SU-DHL-6 (cell line): ENCODE measurements at regions not wholly inside any gene's neighbourhood (a gene's known extent, or its start where the extent isn't known, plus 50 kb on each side); places are given as distances from the start of the nearest gene placed in this dataset.

Experiments used
- H2AFZ ChIP-seq: fragments of 200-600 bp; sonication (generic); 2 replicates; pipeline ENCODE4 v1.6.1; 2014; ENCODE audit warnings: low read depth, mild to moderate bottlenecking, moderate library complexity, mixed read lengths, antibody characterized with exemption, low read length; ENCODE audit not compliant: severe bottlenecking
- H3F3A ChIP-seq: fragments of 200-600 bp; shearing (Covaris generic); 2 replicates; pipeline ENCODE4 v1.6.0; 2016; ENCODE audit warnings: antibody characterized with exemption, mild to moderate bottlenecking; ENCODE audit not compliant: insufficient read depth
- H3K27ac ChIP-seq: fragments of 200-600 bp; sonication (generic); 2 replicates; pipeline ENCODE4 v1.5.1; 2016; ENCODE audit warnings: low read depth, mild to moderate bottlenecking, low read length, moderate library complexity, mixed read lengths
- H3K27me3 ChIP-seq: fragments of 200-600 bp; sonication (generic), shearing (Covaris generic); 2 replicates; pipeline ENCODE4 v1.6.0; 2014; ENCODE audit warnings: mild to moderate bottlenecking, low read length
- H3K36me3 ChIP-seq: fragments of 200-600 bp; sonication (generic); 2 replicates; pipeline ENCODE4 v1.6.1; 2014; ENCODE audit warnings: mild to moderate bottlenecking, low read length, mixed read lengths
- H3K4me2 ChIP-seq: fragments of 300-600, 200-600 bp; shearing (Covaris generic), sonication (generic); 2 replicates; pipeline ENCODE4 v1.6.0; 2014; ENCODE audit warnings: low read length, low read depth, mild to moderate bottlenecking; ENCODE audit not compliant: poor library complexity, severe bottlenecking
- H3K4me3 ChIP-seq: fragments of 200-600 bp; sonication (generic); 2 replicates; pipeline ENCODE4 v1.5.1; 2014; ENCODE audit warnings: antibody characterized with exemption, low read length, mild to moderate bottlenecking, mixed read lengths; ENCODE audit not compliant: insufficient read depth, poor library complexity, severe bottlenecking
- H3K79me2 ChIP-seq: fragments of 200-600 bp; sonication (generic); 2 replicates; pipeline ENCODE4 v1.6.1; 2014; ENCODE audit warnings: mild to moderate bottlenecking, low read length, moderate library complexity; ENCODE audit not compliant: insufficient read depth
- H3K9ac ChIP-seq: fragments of 200-600 bp; sonication (generic); 2 replicates; pipeline ENCODE4 v1.7.0; 2014; ENCODE audit warnings: mild to moderate bottlenecking, low read length
- H3K9me2 ChIP-seq: fragments of 200-600 bp; sonication (generic); replicated peaks from 2 replicates; pipeline ENCODE4 v1.6.1; 2014; ENCODE audit warnings: low read length; ENCODE audit not compliant: insufficient read depth
- H3K9me3 ChIP-seq: fragments of 200-600 bp; sonication (generic); 2 replicates; pipeline ENCODE4 v1.6.1; 2014; ENCODE audit warnings: low read length, mixed read lengths; ENCODE audit not compliant: insufficient read depth
- H4K20me1 ChIP-seq: fragments of 200-600 bp; sonication (generic); 2 replicates; pipeline ENCODE4 v1.6.1; 2014; ENCODE audit warnings: low read depth, mild to moderate bottlenecking, antibody characterized with exemption, low read length, moderate library complexity, mixed read lengths
- EZH2phosphoT487 ChIP-seq: fragments of 200-600 bp; sonication (generic), shearing (Covaris generic); conservative IDR thresholded peaks from 2 replicates; pipeline ENCODE4 v1.6.1; 2018; ENCODE audit warnings: mild to moderate bottlenecking, antibody characterized with exemption, low read length, moderate library complexity, mixed read lengths
- TF ChIP-seq, protein P1 (sequence below): fragments of 200-600 bp; sonication (generic); IDR thresholded peaks from one replicate; pipeline ENCODE4 v1.5.1; 2017; ENCODE audit warnings: antibody characterized with exemption, mild to moderate bottlenecking, low read length, moderate library complexity; ENCODE audit not compliant: insufficient read depth, poor library complexity, severe bottlenecking

DNA sequence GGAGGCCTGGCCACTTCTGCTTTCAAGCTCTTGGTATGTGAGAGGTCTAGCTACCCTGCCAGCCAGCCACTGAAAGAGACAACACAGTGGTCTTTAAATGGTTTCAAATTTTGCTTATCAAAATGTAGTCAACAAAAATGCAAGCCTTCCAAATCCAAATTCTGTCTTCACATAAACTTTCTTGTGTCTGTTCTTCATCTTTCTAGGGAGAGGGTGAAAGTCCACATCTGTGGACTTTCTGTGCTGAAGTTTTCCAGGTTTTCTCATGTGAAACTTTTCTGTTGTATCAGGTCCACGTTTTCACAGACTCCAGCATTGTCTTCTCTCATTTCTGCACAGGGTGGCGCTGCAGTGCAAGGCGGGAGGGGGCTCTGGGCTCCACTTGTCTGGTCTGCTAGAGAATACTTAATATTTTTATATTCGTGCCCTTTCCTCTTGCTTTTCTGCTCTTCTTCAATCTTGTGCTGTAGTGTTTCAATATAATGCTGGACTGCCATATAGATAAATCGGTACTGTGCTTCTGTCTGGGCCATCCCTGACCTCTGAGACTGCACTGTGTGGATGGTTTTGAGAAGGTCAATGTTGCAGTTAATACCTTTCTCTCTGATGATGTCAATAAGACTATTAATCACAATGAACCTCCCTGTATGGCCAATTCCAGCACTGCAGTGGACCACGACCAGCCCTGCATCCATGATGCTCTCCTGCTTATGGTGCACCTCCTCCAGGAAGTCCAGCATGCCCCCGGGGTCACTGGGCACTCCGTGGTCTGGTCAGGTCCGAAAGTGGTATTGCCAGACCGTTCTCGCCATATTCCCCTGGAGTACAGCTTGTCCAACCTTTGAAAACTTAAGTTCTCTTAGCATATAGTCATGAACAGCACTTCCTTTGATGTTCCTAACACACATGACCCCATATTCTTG, 161.6 kb upstream of the TNFAIP3 start:
- H3K9ac ChIP-seq = no peak overlapping the region
- H3K4me3 ChIP-seq = no peak overlapping the region
- no peak overlapping the region for H3K4me2 ChIP-seq
- H3K27me3 ChIP-seq = no peaks in the 10 kb centered on the region
- TF ChIP-seq EZH2phosphoT487 = no peak
- TF ChIP-seq, protein P1, sequence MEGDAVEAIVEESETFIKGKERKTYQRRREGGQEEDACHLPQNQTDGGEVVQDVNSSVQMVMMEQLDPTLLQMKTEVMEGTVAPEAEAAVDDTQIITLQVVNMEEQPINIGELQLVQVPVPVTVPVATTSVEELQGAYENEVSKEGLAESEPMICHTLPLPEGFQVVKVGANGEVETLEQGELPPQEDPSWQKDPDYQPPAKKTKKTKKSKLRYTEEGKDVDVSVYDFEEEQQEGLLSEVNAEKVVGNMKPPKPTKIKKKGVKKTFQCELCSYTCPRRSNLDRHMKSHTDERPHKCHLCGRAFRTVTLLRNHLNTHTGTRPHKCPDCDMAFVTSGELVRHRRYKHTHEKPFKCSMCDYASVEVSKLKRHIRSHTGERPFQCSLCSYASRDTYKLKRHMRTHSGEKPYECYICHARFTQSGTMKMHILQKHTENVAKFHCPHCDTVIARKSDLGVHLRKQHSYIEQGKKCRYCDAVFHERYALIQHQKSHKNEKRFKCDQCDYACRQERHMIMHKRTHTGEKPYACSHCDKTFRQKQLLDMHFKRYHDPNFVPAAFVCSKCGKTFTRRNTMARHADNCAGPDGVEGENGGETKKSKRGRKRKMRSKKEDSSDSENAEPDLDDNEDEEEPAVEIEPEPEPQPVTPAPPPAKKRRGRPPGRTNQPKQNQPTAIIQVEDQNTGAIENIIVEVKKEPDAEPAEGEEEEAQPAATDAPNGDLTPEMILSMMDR = peak; percentile 65
- no peak overlapping the region for H3K27ac ChIP-seq
- H3F3A ChIP-seq = no peaks in the 10 kb centered on the region
- H3K9me3 ChIP-seq = no peaks in the 10 kb centered on the region
- H3K9me2 ChIP-seq = no peaks in the 10 kb centered on the region
- no peak overlapping the region for H2AFZ ChIP-seq
- H4K20me1 ChIP-seq = no peaks in the 10 kb centered on the region
- H3K79me2 ChIP-seq = no peaks in the 10 kb centered on the region
- no peaks in the 10 kb centered on the region for H3K36me3 ChIP-seq

DNA sequence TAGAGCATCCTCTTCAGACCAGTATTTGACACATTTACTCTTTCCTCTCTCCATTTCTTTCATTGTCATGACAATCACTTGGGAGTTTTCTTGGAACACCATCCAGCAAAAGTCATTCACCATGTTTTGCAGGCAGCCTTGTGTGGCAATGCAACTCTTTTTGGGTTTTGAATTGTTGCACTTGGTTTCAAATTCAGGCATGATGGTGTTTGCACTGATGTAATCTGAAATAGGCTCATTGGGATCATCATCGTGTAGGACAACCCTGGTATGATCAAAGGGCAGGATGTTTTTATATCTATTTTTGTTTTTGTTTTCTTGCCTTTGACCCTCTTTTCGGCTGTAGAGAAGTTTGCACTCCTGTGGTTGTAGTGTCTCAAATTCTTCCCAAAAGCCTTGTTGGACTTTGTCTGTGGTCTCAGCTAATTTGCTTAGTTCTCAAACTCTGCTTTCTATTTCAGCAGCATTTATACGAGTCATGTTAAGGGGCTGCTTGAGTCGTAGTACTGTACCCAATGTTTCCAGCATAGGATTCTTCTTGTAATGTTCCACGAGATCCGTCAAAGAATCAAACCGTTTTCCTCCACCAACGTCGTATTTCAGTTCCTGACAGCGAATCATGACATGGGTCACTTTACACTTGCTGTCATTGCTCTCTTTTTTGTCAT, 160.8 kb upstream of the TNFAIP3 start:
- no peak overlapping the region for H3K27ac ChIP-seq
- H4K20me1 ChIP-seq = no peaks in the 10 kb centered on the region
- H3K9ac ChIP-seq = no peak overlapping the region
- H3K27me3 ChIP-seq = no peaks in the 10 kb centered on the region
- no peak overlapping the region for H3K4me2 ChIP-seq
- H3K36me3 ChIP-seq = no peaks in the 10 kb centered on the region
- H2AFZ ChIP-seq = no peak overlapping the region
- H3F3A ChIP-seq = no peaks in the 10 kb centered on the region
- no peaks in the 10 kb centered on the region for H3K79me2 ChIP-seq
- H3K9me3 ChIP-seq = no peaks in the 10 kb centered on the region
- no peak overlapping the region for H3K4me3 ChIP-seq
- TF ChIP-seq, protein P1 = no peak
- TF ChIP-seq EZH2phosphoT487 = no peak
- no peaks in the 10 kb centered on the region for H3K9me2 ChIP-seq

DNA sequence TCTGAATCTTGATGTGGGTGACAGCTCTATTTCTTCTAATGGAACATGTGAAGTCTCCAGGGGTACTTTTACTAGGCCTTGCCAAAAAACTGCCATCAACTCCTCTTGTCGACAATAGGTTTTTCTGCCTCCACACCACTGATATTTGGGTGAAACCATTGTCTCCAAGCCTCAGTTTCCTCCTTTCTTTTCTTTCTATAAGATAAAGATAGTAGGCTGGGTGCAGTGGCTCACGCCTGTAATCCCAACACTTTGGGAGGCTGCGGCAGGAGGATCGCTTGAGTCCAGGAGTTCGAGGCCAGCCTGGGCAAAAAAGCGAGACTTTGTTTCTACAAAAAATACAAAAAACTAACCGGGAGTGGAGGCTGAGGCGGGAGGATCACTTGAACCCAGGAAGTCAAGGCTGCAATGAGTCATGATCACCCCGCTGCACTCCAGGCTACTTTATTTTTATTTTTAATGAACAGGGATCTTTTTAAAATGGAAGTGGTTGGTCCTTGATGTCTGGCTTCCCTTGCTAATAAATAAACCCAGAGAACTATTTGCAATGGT, 159.9 kb upstream of the TNFAIP3 start:
- Histone ChIP-seq H4K20me1 (no peaks in the 10 kb centered on the region), H3F3A (no peaks in the 10 kb centered on the region), H3K9ac (no peak overlapping the region), H3K9me2 (no peaks in the 10 kb centered on the region), H3K4me3 (no peak overlapping the region), H3K9me3 (no peaks in the 10 kb centered on the region), H3K4me2 (no peak overlapping the region), H3K27ac (no peak overlapping the region), H3K27me3 (no peaks in the 10 kb centered on the region), H3K79me2 (no peaks in the 10 kb centered on the region), H3K36me3 (no peaks in the 10 kb centered on the region), H2AFZ (no peak overlapping the region)
- no peak for TF ChIP-seq EZH2phosphoT487
- TF ChIP-seq, protein P1 = no peak
